AG04450 (cell line): ENCODE measurements at regions not wholly inside any gene's neighbourhood (a gene's known extent, or its start where the extent isn't known, plus 50 kb on each side); places are given as distances from the start of the nearest gene placed in this dataset.

Source experiments
- CTCF ChIA-PET: fragments of 300-600, 350-600 bp; formaldehyde crosslinking; extraction: SDS; loops from one replicate; lab custom pipeline; 2022; ENCODE audit warnings: antibody characterized with exemption, inconsistent platforms; lab: Charles Lee
- POLR2A ChIA-PET: fragments of 350-600 bp; formaldehyde crosslinking; extraction: SDS; loops from one replicate; lab custom pipeline; 2021; ENCODE audit warnings: antibody characterized with exemption, inconsistent platforms; lab: Yijun Ruan, JAX
- DNase-seq: peaks from one replicate; pipeline ENCODE4 v3.0.0-alpha.2; 2011; ENCODE audit warnings: low read depth, low spot score
- H3K27ac ChIP-seq: one replicate; pipeline ENCODE4 v1.5.1; 2012; ENCODE audit warnings: low read depth, low read length, control low read depth
- H3K27me3 ChIP-seq: one replicate; pipeline ENCODE4 v1.6.0; 2012; ENCODE audit warnings: low read length; ENCODE audit not compliant: control insufficient read depth, insufficient read depth
- H3K4me3 ChIP-seq: 2 replicates; pipeline ENCODE4 v1.5.1; 2011; ENCODE audit warnings: mild to moderate bottlenecking, low read depth, low read length, control low read depth
- H3K9me3 ChIP-seq: 2 replicates; pipeline ENCODE4 v1.5.1; 2012; ENCODE audit warnings: low read length; ENCODE audit not compliant: control insufficient read depth, insufficient read depth
- TF ChIP-seq, protein P1 (sequence below): IDR thresholded peaks from 2 replicates; pipeline ENCODE4 v1.5.1; 2011; ENCODE audit warnings: low read depth, low read length, control low read depth, inconsistent platforms

DNA sequence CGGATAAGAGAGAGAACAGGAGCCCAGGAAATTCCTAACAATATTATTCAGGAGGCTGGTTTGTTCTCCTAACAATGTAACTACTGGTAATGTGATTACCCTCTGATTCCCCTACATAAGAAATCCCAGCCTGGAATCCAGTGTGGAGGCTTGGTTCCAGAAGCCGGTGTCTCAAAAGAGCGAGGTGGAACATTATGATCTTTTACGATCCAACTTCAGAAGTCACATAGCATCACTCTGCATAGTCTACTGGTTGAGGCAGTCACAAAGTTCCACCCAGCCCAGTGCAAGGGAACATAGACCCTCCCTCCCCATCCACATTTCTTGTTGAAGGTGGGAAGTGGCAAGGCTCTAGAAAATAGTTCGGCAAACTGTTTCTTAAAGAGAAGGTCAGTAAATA is 81.6 kb upstream of the GALNT15 start:
- TF ChIP-seq, protein P1, sequence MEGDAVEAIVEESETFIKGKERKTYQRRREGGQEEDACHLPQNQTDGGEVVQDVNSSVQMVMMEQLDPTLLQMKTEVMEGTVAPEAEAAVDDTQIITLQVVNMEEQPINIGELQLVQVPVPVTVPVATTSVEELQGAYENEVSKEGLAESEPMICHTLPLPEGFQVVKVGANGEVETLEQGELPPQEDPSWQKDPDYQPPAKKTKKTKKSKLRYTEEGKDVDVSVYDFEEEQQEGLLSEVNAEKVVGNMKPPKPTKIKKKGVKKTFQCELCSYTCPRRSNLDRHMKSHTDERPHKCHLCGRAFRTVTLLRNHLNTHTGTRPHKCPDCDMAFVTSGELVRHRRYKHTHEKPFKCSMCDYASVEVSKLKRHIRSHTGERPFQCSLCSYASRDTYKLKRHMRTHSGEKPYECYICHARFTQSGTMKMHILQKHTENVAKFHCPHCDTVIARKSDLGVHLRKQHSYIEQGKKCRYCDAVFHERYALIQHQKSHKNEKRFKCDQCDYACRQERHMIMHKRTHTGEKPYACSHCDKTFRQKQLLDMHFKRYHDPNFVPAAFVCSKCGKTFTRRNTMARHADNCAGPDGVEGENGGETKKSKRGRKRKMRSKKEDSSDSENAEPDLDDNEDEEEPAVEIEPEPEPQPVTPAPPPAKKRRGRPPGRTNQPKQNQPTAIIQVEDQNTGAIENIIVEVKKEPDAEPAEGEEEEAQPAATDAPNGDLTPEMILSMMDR, result no peak
- POLR2A ChIA-PET, result no interaction called here
- no peaks in the 10 kb centered on the region for H3K9me3 ChIP-seq
- no peaks in the 10 kb centered on the region for H3K27me3 ChIP-seq
- H3K4me3 ChIP-seq, result no peak overlapping the region
- CTCF ChIA-PET, result no interaction called here
- H3K27ac ChIP-seq, result no peak overlapping the region
- DNase-seq, result no peak

- TF ChIP-seq, protein P1, result no peak
- ChIA-PET CTCF (no interaction called here), POLR2A (no interaction called here)
- H3K27me3 ChIP-seq, result no peaks in the 10 kb centered on the region
- no peak for DNase-seq
- peaks cover 2% of the 10 kb centered on the region; the same call in 1 of the 2 replicates for H3K9me3 ChIP-seq
- peak overlapping the region; percentile 83 for H3K27ac ChIP-seq
- H3K4me3 ChIP-seq, result no peak overlapping the region
These were observed 72.9 kb upstream of the GALNT15 start for GRCh38 chr3:16101295-16102186.

DNA sequence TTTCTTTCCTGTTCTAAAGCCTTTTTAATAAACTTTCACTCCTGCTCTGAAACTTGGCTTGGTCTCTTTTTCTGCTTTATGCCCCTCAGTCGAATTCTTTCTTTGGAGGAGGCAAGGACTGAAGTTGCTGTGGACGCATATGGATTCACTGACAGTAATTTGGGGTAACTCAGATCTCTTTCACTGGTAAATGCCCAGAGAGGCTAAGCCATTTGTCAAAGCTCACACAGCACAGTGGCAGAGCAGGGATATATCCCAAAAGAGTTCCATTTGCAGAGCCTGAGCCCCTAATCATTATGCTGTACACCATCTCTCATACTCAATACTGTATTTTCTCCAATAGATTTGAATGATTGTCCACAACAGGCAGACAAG is 72.3 kb upstream of the GALNT15 start:
- peak overlapping the region; percentile 83 for H3K27ac ChIP-seq
- peaks cover 2% of the 10 kb centered on the region; the same call in 1 of the 2 replicates for H3K9me3 ChIP-seq
- ChIA-PET POLR2A (interaction anchor here (0.7 to 2.0 kb wide), 7 partner anchors 10 to 76 kb away, joined by 4 to 28 read pairs (median 8); no protein-coding TSS in a partner anchor), CTCF (interaction anchor here (1.0 to 1.6 kb wide), 2 partner anchors 42 to 53 kb away, joined by 3 to 4 read pairs; no protein-coding TSS in a partner anchor)
- H3K4me3 ChIP-seq, result no peak overlapping the region
- TF ChIP-seq, protein P1, result no peak
- no peaks in the 10 kb centered on the region for H3K27me3 ChIP-seq
- DNase-seq, result no peak

DNA sequence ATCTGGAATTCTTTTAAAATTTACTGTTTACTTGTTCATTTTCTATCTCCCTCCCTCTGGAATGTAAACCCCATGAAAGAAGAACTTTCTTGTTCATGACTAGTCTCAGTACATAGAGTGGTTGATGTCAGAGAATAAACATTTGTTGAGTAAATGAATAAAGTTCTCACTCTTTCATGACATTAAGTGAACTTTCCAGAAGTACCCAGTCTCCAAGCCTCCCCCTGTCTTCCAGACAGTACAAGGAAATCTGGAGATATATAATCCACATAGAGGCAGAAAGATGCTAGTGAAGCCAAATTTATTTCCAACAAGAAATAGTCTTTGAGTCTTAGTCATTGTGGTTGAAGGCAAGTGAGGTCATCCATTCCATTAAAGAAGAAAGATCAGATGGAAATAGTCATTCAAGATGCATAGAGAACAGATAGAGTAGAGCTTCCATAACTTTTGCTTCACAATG is 71.5 kb upstream of the GALNT15 start:
- Histone ChIP-seq H3K27ac (peak overlapping the region; percentile 99), H3K9me3 (peaks cover 2% of the 10 kb centered on the region; the same call in 1 of the 2 replicates), H3K4me3 (no peak overlapping the region), H3K27me3 (no peaks in the 10 kb centered on the region)
- TF ChIP-seq, protein P1, result peak; percentile 33
- ChIA-PET POLR2A (interaction anchor here (0.5 to 2.0 kb wide), 11 partner anchors 11 to 81 kb away, joined by 3 to 28 read pairs (median 7); partner anchors contain the start of gene GALNT15), CTCF (interaction anchor here (1.0 to 1.6 kb wide), 3 partner anchors 43 to 145 kb away, joined by 3 to 4 read pairs (median 3); no protein-coding TSS in a partner anchor)
- peak; percentile 78 for DNase-seq
